SK-N-SH (cell line): ENCODE measurements at regions not wholly inside any gene's neighbourhood (a gene's known extent, or its start where the extent isn't known, plus 50 kb on each side); places are given as distances from the start of the nearest gene placed in this dataset.

Source experiments
- CTCF ChIA-PET: fragments of 300-600, 350-600 bp; formaldehyde crosslinking; extraction: SDS; loops from one replicate; lab custom pipeline; 2021; lab: Yijun Ruan, JAX
- POLR2A ChIA-PET: fragments of 350-600 bp; sonication (Branson Sonifier 250); formaldehyde crosslinking; extraction: SDS; loops from one replicate; lab custom pipeline; 2020; ENCODE audit warnings: antibody characterized with exemption, inconsistent platforms; lab: Yijun Ruan, JAX
- DNase-seq: peaks from one replicate; pipeline ENCODE4 v3.0.0; 2012
- H2AFZ ChIP-seq: fragments of 200-600 bp; sonication (generic); 2 replicates; pipeline ENCODE4 v1.8.1; 2016; ENCODE audit warnings: antibody characterized with exemption, mild to moderate bottlenecking, low read depth
- H3F3A ChIP-seq: fragments of 200-600 bp; sonication (generic); replicated peaks from 2 replicates; pipeline ENCODE3; 2016; ENCODE audit warnings: antibody characterized with exemption, mild to moderate bottlenecking; ENCODE audit not compliant: insufficient read depth
- H3K27ac ChIP-seq, 2 experiments: fragments of 200-500 bp in 1 of 2; fragments of 200-600 bp in 1 of 2; sonication (Bioruptor generic) in 1 of 2; sonication (generic), shearing (Covaris generic) in 1 of 2; 2 replicates each; pipeline versions ENCODE4 v1.5.1 to v1.6.1; 2014 to 2016; ENCODE audit warnings: low read depth in 2 of 2, inconsistent platforms in 1 of 2, low read length in 1 of 2, mild to moderate bottlenecking in 1 of 2, mixed read lengths in 1 of 2
- H3K27me3 ChIP-seq: fragments of 200-600 bp; sonication (generic), shearing (Covaris generic); 2 replicates; pipeline ENCODE4 v1.6.1; 2016; ENCODE audit warnings: mixed run types; ENCODE audit not compliant: insufficient read depth
- H3K36me3 ChIP-seq, 2 experiments: fragments of 200-500 bp in 1 of 2; fragments of 200-600 bp in 1 of 2; sonication (Bioruptor generic) in 1 of 2; sonication (generic) in 1 of 2; replicated peaks in 1 of 2; 2 replicates each; pipeline versions ENCODE3 to v1.5.1; 2014 to 2016; ENCODE audit warnings: low read length in 1 of 2, mild to moderate bottlenecking in 1 of 2; ENCODE audit not compliant: insufficient read depth in 2 of 2, control insufficient read depth in 1 of 2
- H3K4me1 ChIP-seq, 2 experiments: fragments of 200-500 bp in 1 of 2; fragments of 200-600 bp in 1 of 2; sonication (Bioruptor generic) in 1 of 2; sonication (generic), shearing (Covaris generic) in 1 of 2; 2 replicates each; pipeline versions ENCODE4 v1.5.1 to v1.6.1; 2014 to 2016; ENCODE audit warnings: low read depth in 1 of 2, low read length in 1 of 2, mixed run types in 1 of 2; ENCODE audit not compliant: insufficient read depth in 2 of 2, control insufficient read depth in 1 of 2
- H3K4me2 ChIP-seq: fragments of 200-600 bp; sonication (generic), shearing (Covaris generic); 2 replicates; pipeline ENCODE4 v1.6.1; 2017; ENCODE audit warnings: mixed run types
- H3K4me3 ChIP-seq, 2 experiments: fragments of 200-500 bp in 1 of 2; fragments of 200-600 bp in 1 of 2; sonication (Bioruptor generic) in 1 of 2; sonication (generic), shearing (Covaris generic) in 1 of 2; 2 replicates each; pipeline versions ENCODE4 v1.5.1 to v1.8.1; 2014 to 2016; ENCODE audit warnings: low read depth in 2 of 2, inconsistent platforms in 1 of 2, low read length in 1 of 2, mild to moderate bottlenecking in 1 of 2, mixed read lengths in 1 of 2, moderate library complexity in 1 of 2
- H3K79me2 ChIP-seq: fragments of 200-600 bp; sonication (generic); 2 replicates; pipeline ENCODE4 v1.8.1; 2017; ENCODE audit warnings: mild to moderate bottlenecking; ENCODE audit not compliant: insufficient read depth
- H3K9ac ChIP-seq: fragments of 200-600 bp; sonication (generic); 2 replicates; pipeline ENCODE4 v1.6.1; 2017; ENCODE audit warnings: mixed run types
- H3K9me2 ChIP-seq: fragments of 200-600 bp; sonication (generic); 2 replicates; pipeline ENCODE4 v1.6.1; 2017; ENCODE audit warnings: mixed run types
- H3K9me3 ChIP-seq: fragments of 200-600 bp; sonication (generic); 2 replicates; pipeline ENCODE4 v1.6.1; 2017; ENCODE audit warnings: mixed run types, mild to moderate bottlenecking, moderate library complexity
- H4K20me1 ChIP-seq: fragments of 200-600 bp; sonication (generic); 2 replicates; pipeline ENCODE4 v1.6.1; 2017; ENCODE audit warnings: mild to moderate bottlenecking, mixed run types; ENCODE audit not compliant: insufficient read depth
- CHD2 ChIP-seq: fragments of 150-350 bp; IDR thresholded peaks from 2 replicates; pipeline ENCODE4 v1.6.1; 2018; ENCODE audit warnings: low read length; ENCODE audit not compliant: partially characterized antibody
- CTCF ChIP-seq: fragments of 200-600 bp; sonication (generic); IDR thresholded peaks from 2 replicates; pipeline ENCODE4 v1.6.1; 2017; ENCODE audit warnings: antibody characterized with exemption, mild to moderate bottlenecking, moderate library complexity
- FOSL2 ChIP-seq: IDR thresholded peaks from 2 replicates; pipeline ENCODE4 v1.4.0; 2012; ENCODE audit warnings: low read depth, mild to moderate bottlenecking, moderate library complexity, borderline replicate concordance
- FOXJ3 ChIP-seq: sonication (generic); formaldehyde crosslinking; IDR thresholded peaks from 2 replicates; pipeline ENCODE4 v1.5.1; 2020; ENCODE audit warnings: mild to moderate bottlenecking, missing genetic modification reagents
- FOXM1 ChIP-seq: IDR thresholded peaks from 2 replicates; pipeline ENCODE4 v1.4.0; 2012; ENCODE audit warnings: low read depth, mild to moderate bottlenecking
- GABPA ChIP-seq: IDR thresholded peaks from 2 replicates; pipeline ENCODE4 v1.4.0; 2012; ENCODE audit warnings: low read depth, mild to moderate bottlenecking
- GATA2 ChIP-seq: sonication (generic); formaldehyde crosslinking; IDR thresholded peaks from 2 replicates; pipeline ENCODE4 v1.5.0; 2020; ENCODE audit warnings: mild to moderate bottlenecking, missing genetic modification reagents
- JUND ChIP-seq: IDR thresholded peaks from 2 replicates; pipeline ENCODE4 v1.4.0; 2012
- MXI1 ChIP-seq: IDR thresholded peaks from 2 replicates; pipeline ENCODE4 v1.6.1; 2012; ENCODE audit warnings: mild to moderate bottlenecking, low read depth, low read length, improper control_type of control experiment
- NFIC ChIP-seq: IDR thresholded peaks from 2 replicates; pipeline ENCODE4 v1.4.0; 2012; ENCODE audit warnings: borderline replicate concordance
- NRF1 ChIP-seq: IDR thresholded peaks from 2 replicates; pipeline ENCODE4 v1.6.1; 2012; ENCODE audit warnings: low read depth, mild to moderate bottlenecking, low read length
- PBX3 ChIP-seq: IDR thresholded peaks from 2 replicates; pipeline ENCODE4; 2012
- POLR2AphosphoS5 ChIP-seq: IDR thresholded peaks from 2 replicates; pipeline ENCODE4 v1.6.1; 2012; ENCODE audit warnings: low read depth, low read length
- SIN3A ChIP-seq: IDR thresholded peaks from 2 replicates; pipeline ENCODE4 v1.6.1; 2012; ENCODE audit warnings: low read depth, mild to moderate bottlenecking, low read length, moderate library complexity, borderline replicate concordance
- SMC3 ChIP-seq: IDR thresholded peaks from 2 replicates; pipeline ENCODE4 v1.6.1; 2012; ENCODE audit warnings: low read depth, low read length, improper control_type of control experiment
- TAF1 ChIP-seq: IDR thresholded peaks from 2 replicates; pipeline ENCODE4 v1.6.1; 2012; ENCODE audit warnings: low read depth, mild to moderate bottlenecking, low read length, moderate library complexity, borderline replicate concordance
- TEAD4 ChIP-seq: IDR thresholded peaks from 2 replicates; pipeline ENCODE4 v1.4.0; 2012; ENCODE audit warnings: mild to moderate bottlenecking, borderline replicate concordance; ENCODE audit not compliant: insufficient read depth
- USF1 ChIP-seq: IDR thresholded peaks from 2 replicates; pipeline ENCODE4 v1.4.0; 2012; ENCODE audit warnings: low read depth, borderline replicate concordance
- USF2 ChIP-seq: fragments of 150-350 bp; IDR thresholded peaks from 2 replicates; pipeline ENCODE4 v1.6.1; 2017; ENCODE audit warnings: antibody characterized with exemption, low read length, low read depth, borderline replicate concordance
- YY1 ChIP-seq: IDR thresholded peaks from 2 replicates; pipeline ENCODE4 v1.4.0; 2012; ENCODE audit warnings: low read depth, mild to moderate bottlenecking
- ZBTB33 ChIP-seq: IDR thresholded peaks from 2 replicates; pipeline ENCODE4 v1.4.0; 2012; ENCODE audit warnings: low read depth, borderline replicate concordance
- WGBS: methylation state at CpG from one replicate; pipeline ENCODE4 v1.1.6; 2017; ENCODE audit warnings: low lambda C conversion rate; 5-methylcytosine and 5-hydroxymethylcytosine counted together

GRCh38 chr7:79647711-79648110, 194.2 kb upstream of the MAGI2 start (continued):
- TF ChIP-seq SIN3A (no peak), GABPA (no peak), CTCF (no peak)

- H3K4me3 ChIP-seq: no peak overlapping the region
- no peak for TF ChIP-seq CHD2
- TF ChIP-seq SIN3A: no peak
- no peak for TF ChIP-seq TEAD4
- TF ChIP-seq SMC3: no peak
- TF ChIP-seq MXI1: no peak
- 90% methylated on average over 4 of the region's 4 CpGs for WGBS
- no peak overlapping the region for H3K4me2 ChIP-seq
- no peaks in the 10 kb centered on the region for H4K20me1 ChIP-seq
- no peak overlapping the region for H3K9ac ChIP-seq
- no peaks in the 10 kb centered on the region; a peak in 1 of 4 replicates for H3K4me1 ChIP-seq
- no peaks in the 10 kb centered on the region for H3K9me2 ChIP-seq
- no peaks in the 10 kb centered on the region for H3K9me3 ChIP-seq
- no peaks in the 10 kb centered on the region for H3K27me3 ChIP-seq
- H2AFZ ChIP-seq: no peak overlapping the region
- CTCF ChIA-PET: interaction anchor here (1.9 kb wide), 1 partner anchor 13 kb away, joined by 5 read pairs; no protein-coding TSS in a partner anchor
- H3K27ac ChIP-seq: no peak overlapping the region
- no peaks in the 10 kb centered on the region for H3K36me3 ChIP-seq
- POLR2A ChIA-PET: no interaction called here
- no peaks in the 10 kb centered on the region for H3F3A ChIP-seq
- DNase-seq: no peak
- H3K79me2 ChIP-seq: no peaks in the 10 kb centered on the region
Observed at GRCh38 chr7:79646278-79646677, 192.8 kb upstream of the MAGI2 start.

- Histone ChIP-seq H4K20me1 (no peaks in the 10 kb centered on the region), H3K27ac (no peak overlapping the region), H2AFZ (no peak overlapping the region), H3K9me2 (no peaks in the 10 kb centered on the region; the same call in 1 of the 2 replicates), H3K9me3 (no peaks in the 10 kb centered on the region), H3K4me2 (no peak overlapping the region), H3K9ac (no peak overlapping the region), H3F3A (no peaks in the 10 kb centered on the region), H3K36me3 (no peaks in the 10 kb centered on the region), H3K4me1 (no peaks in the 10 kb centered on the region; a peak in 1 of 4 replicates), H3K4me3 (no peak overlapping the region), H3K27me3 (no peaks in the 10 kb centered on the region), H3K79me2 (no peaks in the 10 kb centered on the region)
- DNase-seq: no peak
- TF ChIP-seq FOXM1 (no peak), NRF1 (no peak), MXI1 (no peak), GATA2 (CRISPR knock-in tag) (no peak), USF1 (no peak), POLR2AphosphoS5 (no peak), YY1 (no peak), PBX3 (no peak), GABPA (no peak), ZBTB33 (no peak), FOXJ3 (no peak), NFIC (no peak), SIN3A (no peak), USF2 (no peak), FOSL2 (no peak), TAF1 (no peak), JUND (no peak)
- CTCF ChIA-PET: interaction anchor here (0.7 to 1.1 kb wide), 2 partner anchors 10 to 15 kb away, joined by 3 read pairs; no protein-coding TSS in a partner anchor
- POLR2A ChIA-PET: no interaction called here
Observed at GRCh38 chr7:79636849-79637248, 183.4 kb upstream of the MAGI2 start.
